GM20000 (cell line): ENCODE measurements at regions not wholly inside any gene's neighbourhood (a gene's known extent, or its start where the extent isn't known, plus 50 kb on each side); places are given as distances from the start of the nearest gene placed in this dataset.
"Not testable (repeated sequence)": the region's sequence is repeated elsewhere in the genome, so short reads cannot be mapped to it uniquely, and the experiment has no call there.

ENCODE experiments used
- DNase-seq: peaks from one replicate; pipeline ENCODE4 v3.0.0; 2012; ENCODE audit warnings: low spot score
- TF ChIP-seq, protein P1 (sequence below): IDR thresholded peaks from 2 replicates; pipeline ENCODE4 v1.5.1; 2012; ENCODE audit warnings: mild to moderate bottlenecking, control low read depth; ENCODE audit errors: extremely low read depth, missing control alignments

- TF ChIP-seq, protein P1, sequence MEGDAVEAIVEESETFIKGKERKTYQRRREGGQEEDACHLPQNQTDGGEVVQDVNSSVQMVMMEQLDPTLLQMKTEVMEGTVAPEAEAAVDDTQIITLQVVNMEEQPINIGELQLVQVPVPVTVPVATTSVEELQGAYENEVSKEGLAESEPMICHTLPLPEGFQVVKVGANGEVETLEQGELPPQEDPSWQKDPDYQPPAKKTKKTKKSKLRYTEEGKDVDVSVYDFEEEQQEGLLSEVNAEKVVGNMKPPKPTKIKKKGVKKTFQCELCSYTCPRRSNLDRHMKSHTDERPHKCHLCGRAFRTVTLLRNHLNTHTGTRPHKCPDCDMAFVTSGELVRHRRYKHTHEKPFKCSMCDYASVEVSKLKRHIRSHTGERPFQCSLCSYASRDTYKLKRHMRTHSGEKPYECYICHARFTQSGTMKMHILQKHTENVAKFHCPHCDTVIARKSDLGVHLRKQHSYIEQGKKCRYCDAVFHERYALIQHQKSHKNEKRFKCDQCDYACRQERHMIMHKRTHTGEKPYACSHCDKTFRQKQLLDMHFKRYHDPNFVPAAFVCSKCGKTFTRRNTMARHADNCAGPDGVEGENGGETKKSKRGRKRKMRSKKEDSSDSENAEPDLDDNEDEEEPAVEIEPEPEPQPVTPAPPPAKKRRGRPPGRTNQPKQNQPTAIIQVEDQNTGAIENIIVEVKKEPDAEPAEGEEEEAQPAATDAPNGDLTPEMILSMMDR = no peak
- DNase-seq = no peak
Observed at GRCh38 chr5:25993701-25994100, 1044.7 kb downstream of the CDH9 start.

DNA sequence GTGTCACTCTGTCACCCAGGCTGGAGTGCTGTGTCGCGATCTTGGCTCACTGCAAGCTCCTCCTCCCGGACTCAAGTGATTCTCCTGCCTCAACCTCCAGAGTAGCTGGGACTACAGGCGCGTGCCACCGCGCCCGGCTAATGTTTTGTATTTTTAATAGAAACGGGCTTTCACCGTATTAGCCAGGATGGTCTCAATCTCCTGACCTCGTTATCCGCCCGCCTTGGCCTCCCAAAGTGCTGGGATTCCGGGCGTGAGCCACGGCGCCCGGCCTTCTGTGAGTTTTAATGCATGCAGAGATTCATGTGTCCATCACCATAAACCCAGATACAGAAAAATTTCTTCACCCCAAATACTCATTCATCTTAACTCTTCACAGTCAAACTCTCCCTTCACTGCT is 1046.7 kb downstream of the CDH9 start:
- DNase-seq = no peak
- TF ChIP-seq, protein P1 = no peak

GRCh38 chr5:25990771-25991170 is 1047.6 kb downstream of the CDH9 start:
- TF ChIP-seq, protein P1 = no peak

GRCh38 chr5:25979086-25979485 is 1059.3 kb downstream of the CDH9 start:
- DNase-seq = no peak
- TF ChIP-seq, protein P1 = no peak

More at GRCh38 chr5:25990771-25991170, 1047.6 kb downstream of the CDH9 start:
- no peak for DNase-seq

DNA sequence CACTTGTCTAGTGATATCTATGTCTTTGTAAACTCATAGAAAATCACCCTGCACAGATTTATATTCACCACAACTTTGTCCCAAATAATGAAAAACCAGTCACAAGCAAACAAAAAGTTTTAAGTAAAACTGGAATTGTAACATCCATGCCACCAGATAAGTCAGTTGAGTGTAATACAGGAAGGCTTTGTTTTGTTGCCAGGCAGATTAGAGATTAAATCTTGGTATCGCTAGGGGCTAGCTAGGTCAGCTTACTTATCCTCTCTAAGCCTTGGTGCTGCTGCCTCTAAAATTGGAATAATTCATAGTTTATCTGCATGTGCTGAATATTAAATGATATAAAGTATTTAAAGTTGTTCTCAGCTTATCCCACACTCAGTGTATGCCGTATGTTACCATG is 1062.5 kb downstream of the CDH9 start:
- DNase-seq = no peak

DNA sequence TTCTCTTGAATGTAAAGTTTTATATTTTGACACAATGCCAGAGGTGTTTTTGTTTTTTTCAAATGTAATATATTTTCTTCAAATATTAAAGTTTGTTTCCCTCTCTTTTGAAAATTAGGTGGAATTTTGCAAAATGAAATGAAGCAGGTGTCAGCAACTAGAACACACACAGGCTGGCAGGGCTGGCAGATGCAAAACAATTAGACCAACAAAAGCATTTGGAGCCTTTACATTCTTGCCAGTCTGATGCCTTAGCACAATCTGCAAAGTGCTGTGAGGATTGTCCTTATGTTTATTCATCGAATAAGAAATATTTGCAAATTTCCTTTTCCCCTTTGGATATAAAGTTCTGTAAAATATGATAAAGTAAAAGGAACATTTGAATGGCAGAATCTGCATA is 1063.9 kb downstream of the CDH9 start:
- TF ChIP-seq, protein P1 = no peak
- DNase-seq = no peak

More for the DNA sequence above, 1062.5 kb downstream of the CDH9 start:
- TF ChIP-seq, protein P1 = no peak

- TF ChIP-seq, protein P1 = no peak
- DNase-seq = no peak
Observed at GRCh38 chr5:25970906-25971489, 1067.4 kb downstream of the CDH9 start.

DNA sequence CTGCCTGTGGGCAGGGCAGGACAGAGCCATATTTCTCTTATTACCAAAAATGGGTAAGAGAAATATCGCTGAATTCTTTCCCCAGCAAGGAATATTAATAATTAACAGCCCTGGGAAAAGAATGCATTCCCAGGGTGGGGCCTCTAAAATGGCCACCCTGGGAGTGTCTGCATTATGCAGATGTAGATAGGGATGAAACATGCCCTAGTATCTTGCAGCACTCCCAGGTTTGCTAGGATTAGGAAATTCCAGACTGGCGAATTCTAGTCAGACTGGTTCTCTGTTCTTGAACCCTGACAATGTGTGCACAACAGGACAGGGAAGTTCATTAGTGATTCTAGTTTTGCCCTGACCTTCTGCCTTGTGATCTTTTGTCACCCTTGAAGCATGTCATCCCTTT is 1069.3 kb downstream of the CDH9 start:
- not testable (repeated sequence) for DNase-seq
